Sigmoid colon (tissue), 4 donors: ENCODE measurements at regions not wholly inside any gene's neighbourhood (a gene's known extent, or its start where the extent isn't known, plus 50 kb on each side); places are given as distances from the start of the nearest gene placed in this dataset.

ENCODE experiments used
- EP300 ChIP-seq, 4 donors: sonication (generic); formaldehyde crosslinking; IDR thresholded peaks; one replicate each; pipeline ENCODE4 v1.6.1; 2017; ENCODE audit warnings: antibody characterized with exemption in 4 of 4
- POLR2A ChIP-seq, 2 donors: fragments of 450-650 bp; IDR thresholded peaks; one replicate each; pipeline ENCODE4 v1.6.1; 2016; ENCODE audit warnings: antibody characterized with exemption in 2 of 2, mild to moderate bottlenecking in 2 of 2, moderate library complexity in 2 of 2
- POLR2AphosphoS5 ChIP-seq, 4 donors: sonication (generic); formaldehyde crosslinking; IDR thresholded peaks; one replicate each; pipeline ENCODE4 v1.6.1; 2017; ENCODE audit warnings: antibody characterized with exemption in 4 of 4
- TF ChIP-seq, protein P1 (sequence below), 4 experiments: fragments of 450-650 bp in 3 of 4; fragments of 200-600 bp in 1 of 4; IDR thresholded peaks; one replicate each; pipeline ENCODE4 v1.5.1; 2016 to 2019; ENCODE audit warnings: antibody characterized with exemption in 4 of 4, mild to moderate bottlenecking in 3 of 4, moderate library complexity in 2 of 4

DNA sequence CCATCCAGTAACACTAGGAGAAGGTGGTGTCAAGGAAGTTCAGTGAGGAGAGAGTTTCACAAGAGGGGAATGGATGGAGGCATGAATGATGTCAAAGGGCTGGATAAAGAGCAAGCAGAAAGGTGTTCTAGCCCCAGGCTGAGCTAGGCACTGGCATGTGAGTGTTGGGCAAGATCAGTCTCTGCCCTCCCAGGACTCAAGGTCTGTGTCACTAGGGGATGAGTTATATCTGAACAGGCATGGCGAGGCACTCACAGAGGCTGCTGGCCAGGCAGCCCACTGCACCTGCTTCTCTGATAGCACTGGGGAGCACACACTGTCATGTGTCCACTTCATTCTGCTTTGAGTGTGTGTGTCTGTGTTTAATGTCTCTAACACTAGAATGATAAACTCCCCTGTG lies 903.8 kb downstream of the BCL11B start:
- TF ChIP-seq, protein P1, sequence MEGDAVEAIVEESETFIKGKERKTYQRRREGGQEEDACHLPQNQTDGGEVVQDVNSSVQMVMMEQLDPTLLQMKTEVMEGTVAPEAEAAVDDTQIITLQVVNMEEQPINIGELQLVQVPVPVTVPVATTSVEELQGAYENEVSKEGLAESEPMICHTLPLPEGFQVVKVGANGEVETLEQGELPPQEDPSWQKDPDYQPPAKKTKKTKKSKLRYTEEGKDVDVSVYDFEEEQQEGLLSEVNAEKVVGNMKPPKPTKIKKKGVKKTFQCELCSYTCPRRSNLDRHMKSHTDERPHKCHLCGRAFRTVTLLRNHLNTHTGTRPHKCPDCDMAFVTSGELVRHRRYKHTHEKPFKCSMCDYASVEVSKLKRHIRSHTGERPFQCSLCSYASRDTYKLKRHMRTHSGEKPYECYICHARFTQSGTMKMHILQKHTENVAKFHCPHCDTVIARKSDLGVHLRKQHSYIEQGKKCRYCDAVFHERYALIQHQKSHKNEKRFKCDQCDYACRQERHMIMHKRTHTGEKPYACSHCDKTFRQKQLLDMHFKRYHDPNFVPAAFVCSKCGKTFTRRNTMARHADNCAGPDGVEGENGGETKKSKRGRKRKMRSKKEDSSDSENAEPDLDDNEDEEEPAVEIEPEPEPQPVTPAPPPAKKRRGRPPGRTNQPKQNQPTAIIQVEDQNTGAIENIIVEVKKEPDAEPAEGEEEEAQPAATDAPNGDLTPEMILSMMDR (IDR thresholded peaks at IDR 0.05): no peak
- TF ChIP-seq POLR2A (IDR thresholded peaks at IDR 0.05) (no peak), EP300 (IDR thresholded peaks at IDR 0.05) (no peak), POLR2AphosphoS5 (IDR thresholded peaks at IDR 0.05) (no peak)
